Kidney (tissue), 13 donors: ENCODE measurements at regions not wholly inside any gene's neighbourhood (a gene's known extent, or its start where the extent isn't known, plus 50 kb on each side); places are given as distances from the start of the nearest gene placed in this dataset.

Source experiments
- DNase-seq, 5 donors: peaks; one replicate each; pipeline ENCODE4 v3.0.0-alpha.2; 2013 to 2020
- FAIRE-seq: peaks from 2 replicates; lab custom pipeline; 2012; peaks lifted over from hg19 to GRCh38; lab: Jason Lieb, UNC
- H3K27ac ChIP-seq, 2 donors: one replicate each; pipeline ENCODE4 v1.7.0; 2013; ENCODE audit warnings: low read depth in 2 of 2, low read length in 2 of 2, inconsistent platforms in 1 of 2
- H3K27me3 ChIP-seq: one replicate; pipeline ENCODE4 v1.7.1; 2013; ENCODE audit warnings: low read length, inconsistent platforms; ENCODE audit not compliant: control insufficient read depth, insufficient read depth
- H3K36me3 ChIP-seq, 3 donors: one replicate each; pipeline versions ENCODE4 v1.7.0 to v1.7.1; 2013; ENCODE audit warnings: low read length in 3 of 3, control low read depth in 1 of 3, inconsistent platforms in 1 of 3; ENCODE audit not compliant: insufficient read depth in 3 of 3, control insufficient read depth in 2 of 3
- H3K4me1 ChIP-seq, 3 donors: one replicate each; pipeline versions ENCODE4 v1.7.0 to v1.7.1; 2013; ENCODE audit warnings: low read length in 3 of 3, inconsistent platforms in 1 of 3, low read depth in 1 of 3; ENCODE audit not compliant: control insufficient read depth in 2 of 3, insufficient read depth in 2 of 3
- H3K4me3 ChIP-seq, 3 donors: one replicate each; pipeline versions ENCODE4 v1.7.0 to v1.8.1; 2013; ENCODE audit warnings: low read length in 3 of 3, control low read depth in 1 of 3, inconsistent platforms in 1 of 3
- H3K9ac ChIP-seq, 3 donors: one replicate each; pipeline versions ENCODE4 v1.7.0 to v1.7.1; 2013; ENCODE audit warnings: low read length in 3 of 3, control low read depth in 1 of 3, inconsistent platforms in 1 of 3
- H3K9me3 ChIP-seq, 3 donors: one replicate each; pipeline versions ENCODE4 v1.7.0 to v1.7.1; 2013; ENCODE audit warnings: low read length in 3 of 3, control low read depth in 1 of 3, inconsistent platforms in 1 of 3; ENCODE audit not compliant: control insufficient read depth in 2 of 3, insufficient read depth in 1 of 3
- intact Hi-C: fragments of 100-400 bp; cut with DNase I; formaldehyde crosslinking; loops from one replicate; pipeline ENCODE4 v1.11.1; 2022
- TF ChIP-seq, protein P1 (sequence below): IDR thresholded peaks from 3 replicates; pipeline ENCODE4 v1.5.1; 2012; ENCODE audit warnings: mild to moderate bottlenecking, moderate library complexity, borderline replicate concordance; ENCODE audit not compliant: insufficient read depth; ENCODE audit errors: extremely low read depth
- donor health status: control.
- donor health status: control.
- donor health status: control.
- donor health status: control.
- donor health status: control.
- donor health status: DM: yes; HTN: yes; CAD: no.
- donor health status: Normal renal cell carcinoma (clear cell type).

DNA sequence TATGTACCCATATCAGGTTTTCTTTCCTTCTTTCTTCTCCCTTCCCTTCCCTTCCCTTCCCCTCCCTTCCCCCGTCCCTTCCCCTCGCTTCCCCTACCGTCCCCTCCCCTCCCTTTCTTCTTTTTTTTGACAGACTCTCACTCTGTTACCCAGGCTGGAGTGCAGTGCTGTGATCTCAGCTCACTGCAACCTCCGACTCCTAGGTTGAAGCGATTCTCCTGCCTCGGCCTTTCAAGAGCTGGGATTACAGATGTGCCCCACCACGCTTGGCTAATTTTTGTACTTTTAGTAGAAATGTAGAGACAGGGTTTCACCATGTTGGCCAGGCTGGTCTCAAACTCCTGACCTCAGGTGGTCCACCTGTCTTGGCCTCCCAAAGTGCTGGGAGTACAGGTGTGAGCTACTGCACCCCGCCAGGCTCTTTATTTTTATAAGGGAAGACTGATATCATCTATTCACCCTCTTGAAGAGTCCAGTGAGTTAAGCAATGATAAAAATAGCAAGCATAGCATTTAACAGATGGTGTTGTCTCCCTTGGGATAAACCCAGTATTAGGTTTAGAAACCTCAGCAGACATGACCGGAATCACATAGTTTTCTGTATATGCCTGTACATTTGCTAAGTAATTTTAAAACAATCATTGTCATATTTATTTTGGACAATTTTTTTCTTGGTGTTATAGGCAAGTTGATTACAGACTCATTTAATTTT lies 888.4 kb downstream of the TRIB2 start:
- Histone ChIP-seq H3K4me3 (no peak overlapping the region), H3K9me3 (no peaks in the 10 kb centered on the region), H3K27ac (no peak overlapping the region), H3K36me3 (no peaks in the 10 kb centered on the region), H3K27me3 (no peaks in the 10 kb centered on the region), H3K9ac (no peak overlapping the region), H3K4me1 (no peaks in the 10 kb centered on the region)
- intact Hi-C loops, result no loop called here
- DNase-seq (peak in 1 of 5 donors; percentile 8), FAIRE-seq (no peak)
- TF ChIP-seq, protein P1, sequence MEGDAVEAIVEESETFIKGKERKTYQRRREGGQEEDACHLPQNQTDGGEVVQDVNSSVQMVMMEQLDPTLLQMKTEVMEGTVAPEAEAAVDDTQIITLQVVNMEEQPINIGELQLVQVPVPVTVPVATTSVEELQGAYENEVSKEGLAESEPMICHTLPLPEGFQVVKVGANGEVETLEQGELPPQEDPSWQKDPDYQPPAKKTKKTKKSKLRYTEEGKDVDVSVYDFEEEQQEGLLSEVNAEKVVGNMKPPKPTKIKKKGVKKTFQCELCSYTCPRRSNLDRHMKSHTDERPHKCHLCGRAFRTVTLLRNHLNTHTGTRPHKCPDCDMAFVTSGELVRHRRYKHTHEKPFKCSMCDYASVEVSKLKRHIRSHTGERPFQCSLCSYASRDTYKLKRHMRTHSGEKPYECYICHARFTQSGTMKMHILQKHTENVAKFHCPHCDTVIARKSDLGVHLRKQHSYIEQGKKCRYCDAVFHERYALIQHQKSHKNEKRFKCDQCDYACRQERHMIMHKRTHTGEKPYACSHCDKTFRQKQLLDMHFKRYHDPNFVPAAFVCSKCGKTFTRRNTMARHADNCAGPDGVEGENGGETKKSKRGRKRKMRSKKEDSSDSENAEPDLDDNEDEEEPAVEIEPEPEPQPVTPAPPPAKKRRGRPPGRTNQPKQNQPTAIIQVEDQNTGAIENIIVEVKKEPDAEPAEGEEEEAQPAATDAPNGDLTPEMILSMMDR, result no peak

- Histone ChIP-seq H3K4me1 (no peaks in the 10 kb centered on the region), H3K9me3 (no peaks in the 10 kb centered on the region), H3K36me3 (no peaks in the 10 kb centered on the region), H3K4me3 (no peak overlapping the region), H3K9ac (no peak overlapping the region), H3K27ac (no peak overlapping the region), H3K27me3 (no peaks in the 10 kb centered on the region)
- TF ChIP-seq, protein P1, result no peak
- intact Hi-C loops, result no loop called here
- FAIRE-seq, result no peak
- no peak for DNase-seq
These were observed 890.4 kb downstream of the TRIB2 start for GRCh38 chr2:13607139-13607538.

GRCh38 chr2:13611939-13612338 lies 895.2 kb downstream of the TRIB2 start:
- Histone ChIP-seq H3K36me3 (no peaks in the 10 kb centered on the region), H3K9ac (no peak overlapping the region), H3K27ac (no peak overlapping the region), H3K4me1 (no peaks in the 10 kb centered on the region), H3K9me3 (peaks cover 0 to 4% (median 0%) of the 10 kb centered on the region in 3 donors), H3K4me3 (no peak overlapping the region), H3K27me3 (no peaks in the 10 kb centered on the region)
- DNase-seq (no peak), FAIRE-seq (no peak)
- intact Hi-C loops, result no loop called here
- TF ChIP-seq, protein P1, result no peak
